OCI-LY7 (cell line): ENCODE measurements at regions not wholly inside any gene's neighbourhood (a gene's known extent, or its start where the extent isn't known, plus 50 kb on each side); places are given as distances from the start of the nearest gene placed in this dataset.

ENCODE experiments used
- BruUV-seq: library from RNA; stranded (reverse); fragments of 400-500 nt; replicated peaks from 2 replicates; lab custom pipeline; 2021; lab: Mats Ljungman, UMichigan
- CTCF ChIA-PET: fragments of 300-600 bp; sonication (Branson Sonifier 250); formaldehyde crosslinking; loops from one replicate; lab custom pipeline; 2022; ENCODE audit warnings: antibody characterized with exemption; ENCODE audit not compliant: unreplicated experiment; lab: Charles Lee
- POLR2A ChIA-PET: fragments of 300-600 bp; sonication (Branson Sonifier 250); formaldehyde crosslinking; loops from one replicate; lab custom pipeline; 2022; ENCODE audit warnings: antibody characterized with exemption; lab: Charles Lee
- DNase-seq: peaks from one replicate; pipeline ENCODE4 v3.0.0-alpha.2; 2015; ENCODE audit warnings: low spot score
- H2AFZ ChIP-seq: fragments of 200-600 bp; sonication (generic), shearing (Covaris generic); 2 replicates; pipeline ENCODE4 v1.6.1; 2014; ENCODE audit warnings: mild to moderate bottlenecking, antibody characterized with exemption, low read length, moderate library complexity
- H3K27ac ChIP-seq: fragments of 200-600 bp; sonication (generic); 2 replicates; pipeline ENCODE4 v1.5.1; 2014; ENCODE audit warnings: mixed run types, low read depth, mild to moderate bottlenecking, moderate library complexity, low read length, inconsistent platforms; ENCODE audit not compliant: poor library complexity, severe bottlenecking
- H3K36me3 ChIP-seq: fragments of 200-600 bp; sonication (generic); 2 replicates; pipeline ENCODE4 v1.6.1; 2014; ENCODE audit warnings: mild to moderate bottlenecking, antibody characterized with exemption, low read length, moderate library complexity, mixed read lengths; ENCODE audit not compliant: insufficient read depth
- H3K4me1 ChIP-seq: fragments of 200-600 bp; sonication (generic); 2 replicates; pipeline ENCODE4 v1.5.1; 2014; ENCODE audit warnings: mild to moderate bottlenecking, low read length; ENCODE audit not compliant: insufficient read depth, poor library complexity, severe bottlenecking
- H3K4me2 ChIP-seq: fragments of 200-600 bp; sonication (generic); 2 replicates; pipeline ENCODE4 v1.6.1; 2014; ENCODE audit warnings: mild to moderate bottlenecking, low read length
- H3K4me3 ChIP-seq: fragments of 200-600 bp; sonication (generic); 2 replicates; pipeline ENCODE4 v1.5.1; 2014; ENCODE audit warnings: mild to moderate bottlenecking, low read depth, low read length; ENCODE audit not compliant: poor library complexity, severe bottlenecking
- H3K79me2 ChIP-seq: fragments of 200-600 bp; sonication (generic); 2 replicates; pipeline ENCODE4 v1.6.1; 2016; ENCODE audit warnings: low read depth, mild to moderate bottlenecking, low read length, moderate library complexity, mixed read lengths; ENCODE audit not compliant: insufficient read depth
- H3K9me2 ChIP-seq: fragments of 200-600 bp; sonication (generic); 2 replicates; pipeline ENCODE4 v1.6.1; 2016; ENCODE audit warnings: mild to moderate bottlenecking, low read length, mixed read lengths; ENCODE audit not compliant: insufficient read depth
- H3K9me3 ChIP-seq: fragments of 200-600 bp; sonication (generic); 2 replicates; pipeline ENCODE4 v1.6.1; 2014; ENCODE audit warnings: mild to moderate bottlenecking, mixed run types, low read length, mixed read lengths
- H4K20me1 ChIP-seq: fragments of 200-600 bp; sonication (generic); 2 replicates; pipeline ENCODE4 v1.6.1; 2014; ENCODE audit warnings: mild to moderate bottlenecking, antibody characterized with exemption, low read length, moderate library complexity, mixed read lengths; ENCODE audit not compliant: insufficient read depth
- EZH2phosphoT487 ChIP-seq: fragments of 200-600 bp; sonication (generic); IDR thresholded peaks from 2 replicates; pipeline ENCODE4 v1.6.1; 2018; ENCODE audit warnings: low read depth, borderline replicate concordance, mild to moderate bottlenecking, mixed run types, antibody characterized with exemption, low read length, moderate library complexity, mixed read lengths
- intact Hi-C: fragments of 100-400 bp; cut with micrococcal nuclease; formaldehyde crosslinking; loops from one replicate; pipeline ENCODE4 v1.10.0; 2022; ENCODE audit not compliant: unreplicated experiment
- TF ChIP-seq, protein P1 (sequence below): fragments of 200-600 bp; sonication (generic); conservative IDR thresholded peaks from 2 replicates; pipeline ENCODE4 v1.5.1; 2014; ENCODE audit warnings: mild to moderate bottlenecking, antibody characterized with exemption, low read length, moderate library complexity, mixed read lengths

DNA sequence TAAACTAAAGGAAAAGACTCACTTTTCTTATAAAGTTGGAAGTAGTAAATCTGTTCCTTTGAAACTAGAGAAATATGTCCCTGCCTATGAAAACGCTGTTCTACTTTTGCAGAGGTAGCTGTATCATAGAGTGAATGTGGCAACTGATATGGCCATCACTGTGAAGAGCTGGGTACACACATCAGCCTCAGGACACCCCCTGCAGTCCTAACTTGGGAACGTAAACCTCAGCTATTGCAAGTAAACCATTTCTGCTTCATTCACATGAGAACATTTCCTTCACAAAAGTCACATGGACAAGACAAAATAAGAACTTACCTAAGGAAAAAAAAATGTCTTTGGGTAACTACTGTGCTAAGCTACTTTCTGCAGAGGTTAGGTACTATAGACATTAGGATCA, 233.3 kb upstream of the PPFIA2 start:
- Histone ChIP-seq H4K20me1 (no peaks in the 10 kb centered on the region), H3K27ac (no peak overlapping the region), H3K4me2 (no peak overlapping the region), H3K4me1 (no peaks in the 10 kb centered on the region), H2AFZ (no peak overlapping the region), H3K79me2 (no peaks in the 10 kb centered on the region), H3K9me3 (no peaks in the 10 kb centered on the region), H3K4me3 (no peak overlapping the region), H3K36me3 (no peaks in the 10 kb centered on the region), H3K9me2 (no peaks in the 10 kb centered on the region)
- DNase-seq: no peak
- TF ChIP-seq, protein P1, sequence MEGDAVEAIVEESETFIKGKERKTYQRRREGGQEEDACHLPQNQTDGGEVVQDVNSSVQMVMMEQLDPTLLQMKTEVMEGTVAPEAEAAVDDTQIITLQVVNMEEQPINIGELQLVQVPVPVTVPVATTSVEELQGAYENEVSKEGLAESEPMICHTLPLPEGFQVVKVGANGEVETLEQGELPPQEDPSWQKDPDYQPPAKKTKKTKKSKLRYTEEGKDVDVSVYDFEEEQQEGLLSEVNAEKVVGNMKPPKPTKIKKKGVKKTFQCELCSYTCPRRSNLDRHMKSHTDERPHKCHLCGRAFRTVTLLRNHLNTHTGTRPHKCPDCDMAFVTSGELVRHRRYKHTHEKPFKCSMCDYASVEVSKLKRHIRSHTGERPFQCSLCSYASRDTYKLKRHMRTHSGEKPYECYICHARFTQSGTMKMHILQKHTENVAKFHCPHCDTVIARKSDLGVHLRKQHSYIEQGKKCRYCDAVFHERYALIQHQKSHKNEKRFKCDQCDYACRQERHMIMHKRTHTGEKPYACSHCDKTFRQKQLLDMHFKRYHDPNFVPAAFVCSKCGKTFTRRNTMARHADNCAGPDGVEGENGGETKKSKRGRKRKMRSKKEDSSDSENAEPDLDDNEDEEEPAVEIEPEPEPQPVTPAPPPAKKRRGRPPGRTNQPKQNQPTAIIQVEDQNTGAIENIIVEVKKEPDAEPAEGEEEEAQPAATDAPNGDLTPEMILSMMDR: no peak
- no peak for TF ChIP-seq EZH2phosphoT487
- intact Hi-C loops: no loop called here
- POLR2A ChIA-PET: no interaction called here
- no TSS peak for BruUV-seq
- CTCF ChIA-PET: no interaction called here

DNA sequence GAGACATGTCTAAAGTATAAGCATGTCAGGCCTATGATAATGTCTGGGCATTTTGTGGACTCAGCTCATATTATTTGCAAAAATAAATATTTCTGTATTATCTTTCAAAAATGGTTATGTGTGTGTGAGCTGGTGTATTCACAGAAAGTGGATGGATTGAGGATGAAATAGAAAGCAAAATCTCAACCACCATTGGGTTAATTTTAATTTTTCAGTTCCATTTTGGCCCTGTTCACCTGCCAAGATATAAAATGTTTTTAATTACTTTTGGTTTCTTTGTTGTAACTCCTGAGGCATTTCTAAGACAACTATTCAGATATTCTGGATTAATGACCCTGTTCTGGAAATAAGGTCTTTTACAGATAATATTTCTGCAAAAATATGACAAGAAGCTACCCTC, 232.7 kb upstream of the PPFIA2 start:
- H3K9me3 ChIP-seq: no peaks in the 10 kb centered on the region
- CTCF ChIA-PET: no interaction called here
- no peak for DNase-seq
- H3K4me3 ChIP-seq: no peak overlapping the region
- no peaks in the 10 kb centered on the region for H3K9me2 ChIP-seq
- TF ChIP-seq, protein P1: no peak
- POLR2A ChIA-PET: no interaction called here
- H3K27ac ChIP-seq: no peak overlapping the region
- BruUV-seq: no TSS peak
- intact Hi-C loops: no loop called here
- no peaks in the 10 kb centered on the region for H3K36me3 ChIP-seq
- no peaks in the 10 kb centered on the region for H3K4me1 ChIP-seq
- H3K4me2 ChIP-seq: no peak overlapping the region
- no peaks in the 10 kb centered on the region for H4K20me1 ChIP-seq
- no peaks in the 10 kb centered on the region for H3K79me2 ChIP-seq
- H2AFZ ChIP-seq: no peak overlapping the region

DNA sequence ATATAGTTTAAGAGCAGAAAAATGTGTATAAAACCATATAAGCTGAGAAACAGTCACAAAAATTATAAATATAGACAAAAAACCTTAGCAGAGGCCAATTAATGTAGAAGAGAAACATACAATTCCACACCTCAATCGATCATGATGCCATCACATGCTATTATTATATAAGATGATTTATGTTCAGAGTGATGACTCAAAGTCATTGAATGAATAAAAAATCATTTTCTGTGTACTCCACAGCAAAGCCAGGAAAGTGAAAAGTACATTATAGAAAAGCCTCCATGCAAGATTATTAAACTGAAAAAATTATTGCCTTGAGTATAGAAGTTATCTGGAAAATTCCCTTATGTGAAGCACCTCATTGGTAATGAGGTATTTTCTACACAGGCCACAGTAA, 229.2 kb upstream of the PPFIA2 start:
- Histone ChIP-seq H3K36me3 (no peaks in the 10 kb centered on the region), H3K4me2 (no peak overlapping the region), H3K9me3 (no peaks in the 10 kb centered on the region), H3K27ac (no peak overlapping the region), H3K4me1 (no peaks in the 10 kb centered on the region), H3K9me2 (no peaks in the 10 kb centered on the region), H4K20me1 (no peaks in the 10 kb centered on the region), H2AFZ (no peak overlapping the region), H3K79me2 (no peaks in the 10 kb centered on the region), H3K4me3 (no peak overlapping the region)
- intact Hi-C loops: no loop called here
- no TSS peak for BruUV-seq
- ChIA-PET CTCF (no interaction called here), POLR2A (no interaction called here)
- no peak for DNase-seq
- TF ChIP-seq, protein P1: no peak
- no peak for TF ChIP-seq EZH2phosphoT487
